ENCODE measurements at regions not wholly inside any gene's neighbourhood (a gene's known extent, or its start where the extent isn't known, plus 50 kb on each side); places are given as distances from the start of the nearest gene placed in this dataset.

DNA sequence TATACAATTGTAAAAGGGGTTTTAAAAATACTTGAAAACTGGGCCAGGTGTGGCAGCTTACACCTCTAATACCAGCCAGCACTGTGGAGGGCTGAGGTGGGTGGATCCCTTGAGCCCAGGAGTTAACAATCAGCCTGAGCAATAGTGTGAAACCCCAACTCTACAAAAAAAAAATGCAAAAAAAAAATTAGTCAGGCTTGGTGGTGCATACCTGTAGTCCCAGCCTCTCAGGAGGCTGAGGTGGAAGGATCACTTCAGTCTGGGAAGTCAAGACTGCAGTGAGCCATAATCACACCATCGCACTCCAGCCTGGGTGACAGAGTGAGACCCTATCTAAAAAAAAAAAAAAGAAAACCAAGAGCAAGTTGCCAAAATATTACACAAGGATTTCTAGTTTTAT lies 182.7 kb downstream of the UBE2E3 start:
- TF ChIP-seq, protein P1, sequence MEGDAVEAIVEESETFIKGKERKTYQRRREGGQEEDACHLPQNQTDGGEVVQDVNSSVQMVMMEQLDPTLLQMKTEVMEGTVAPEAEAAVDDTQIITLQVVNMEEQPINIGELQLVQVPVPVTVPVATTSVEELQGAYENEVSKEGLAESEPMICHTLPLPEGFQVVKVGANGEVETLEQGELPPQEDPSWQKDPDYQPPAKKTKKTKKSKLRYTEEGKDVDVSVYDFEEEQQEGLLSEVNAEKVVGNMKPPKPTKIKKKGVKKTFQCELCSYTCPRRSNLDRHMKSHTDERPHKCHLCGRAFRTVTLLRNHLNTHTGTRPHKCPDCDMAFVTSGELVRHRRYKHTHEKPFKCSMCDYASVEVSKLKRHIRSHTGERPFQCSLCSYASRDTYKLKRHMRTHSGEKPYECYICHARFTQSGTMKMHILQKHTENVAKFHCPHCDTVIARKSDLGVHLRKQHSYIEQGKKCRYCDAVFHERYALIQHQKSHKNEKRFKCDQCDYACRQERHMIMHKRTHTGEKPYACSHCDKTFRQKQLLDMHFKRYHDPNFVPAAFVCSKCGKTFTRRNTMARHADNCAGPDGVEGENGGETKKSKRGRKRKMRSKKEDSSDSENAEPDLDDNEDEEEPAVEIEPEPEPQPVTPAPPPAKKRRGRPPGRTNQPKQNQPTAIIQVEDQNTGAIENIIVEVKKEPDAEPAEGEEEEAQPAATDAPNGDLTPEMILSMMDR (IDR thresholded peaks at IDR 0.05), result no peak
- no peak for TF ChIP-seq POLR2A (IDR thresholded peaks at IDR 0.05)
